ENCODE measurements at regions not wholly inside any gene's neighbourhood (a gene's known extent, or its start where the extent isn't known, plus 50 kb on each side); places are given as distances from the start of the nearest gene placed in this dataset.

DNA sequence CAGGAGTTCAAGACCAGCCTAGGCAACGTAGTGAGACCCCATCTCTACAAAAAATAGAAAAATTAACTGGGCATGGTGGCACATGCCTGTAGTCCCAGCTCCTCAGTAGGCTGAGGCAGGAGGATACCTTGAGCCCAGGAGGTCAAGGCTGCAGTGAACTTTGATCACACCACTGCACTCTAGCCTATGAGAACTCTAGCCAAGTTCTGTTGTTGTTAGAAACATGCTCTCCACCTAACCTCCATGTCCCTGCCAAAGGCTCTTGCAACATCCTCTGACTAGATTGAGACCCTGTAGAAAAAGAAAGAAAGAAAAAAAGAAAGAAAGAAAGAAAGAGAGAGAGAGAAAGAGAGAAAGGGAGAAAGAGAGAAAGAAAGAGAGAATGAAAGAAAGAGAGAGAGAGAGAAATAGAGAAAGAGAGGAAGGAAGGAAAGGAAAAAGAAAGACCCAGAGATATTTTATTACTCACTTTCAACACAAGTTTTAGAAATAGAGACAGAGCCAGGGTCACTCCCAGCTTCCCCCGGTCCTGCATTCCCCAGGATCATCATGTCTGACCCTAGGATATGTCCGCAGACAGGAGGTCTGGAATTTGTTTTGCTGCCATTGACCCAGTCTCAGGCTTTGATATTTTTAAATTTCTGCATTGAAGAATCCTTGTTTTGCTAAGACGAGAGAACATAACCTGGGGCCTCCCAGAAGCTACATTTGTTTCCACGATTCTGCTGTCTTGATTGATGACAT, 376.5 kb upstream of the CDH5 start (continued):
- no peak for TF ChIP-seq ZBTB49 (CRISPR knock-in tag; IDR thresholded peaks at IDR 0.05; ENCODE audit: borderline replicate concordance)
- no peak for TF ChIP-seq SRSF1 (optimal IDR thresholded peaks at IDR 0.05; ENCODE audit: low read depth, low read length)
- no peak for TF ChIP-seq NR3C1 (CRISPR knock-in tag; IDR thresholded peaks at IDR 0.05)
- no peak for TF ChIP-seq SRSF9 (IDR thresholded peaks at IDR 0.05; ENCODE audit: borderline replicate concordance, insufficient read depth, low read depth, low read length, poor library complexity, severe bottlenecking)
- no peak for TF ChIP-seq ZNF136 (CRISPR knock-in tag; IDR thresholded peaks at IDR 0.05; ENCODE audit: low read depth)
- no peak for TF ChIP-seq ZNF296 (CRISPR knock-in tag; conservative IDR thresholded peaks at IDR 0.05)
- no peak for TF ChIP-seq ZMYM4 (CRISPR knock-in tag; IDR thresholded peaks at IDR 0.05)
- no peak for TF ChIP-seq ZSCAN9 (CRISPR knock-in tag; IDR thresholded peaks at IDR 0.05; ENCODE audit: borderline replicate concordance)
- TF ChIP-seq FOXK1 (CRISPR knock-in tag; IDR thresholded peaks at IDR 0.05; ENCODE audit: borderline replicate concordance, low read depth), result no peak

DNA sequence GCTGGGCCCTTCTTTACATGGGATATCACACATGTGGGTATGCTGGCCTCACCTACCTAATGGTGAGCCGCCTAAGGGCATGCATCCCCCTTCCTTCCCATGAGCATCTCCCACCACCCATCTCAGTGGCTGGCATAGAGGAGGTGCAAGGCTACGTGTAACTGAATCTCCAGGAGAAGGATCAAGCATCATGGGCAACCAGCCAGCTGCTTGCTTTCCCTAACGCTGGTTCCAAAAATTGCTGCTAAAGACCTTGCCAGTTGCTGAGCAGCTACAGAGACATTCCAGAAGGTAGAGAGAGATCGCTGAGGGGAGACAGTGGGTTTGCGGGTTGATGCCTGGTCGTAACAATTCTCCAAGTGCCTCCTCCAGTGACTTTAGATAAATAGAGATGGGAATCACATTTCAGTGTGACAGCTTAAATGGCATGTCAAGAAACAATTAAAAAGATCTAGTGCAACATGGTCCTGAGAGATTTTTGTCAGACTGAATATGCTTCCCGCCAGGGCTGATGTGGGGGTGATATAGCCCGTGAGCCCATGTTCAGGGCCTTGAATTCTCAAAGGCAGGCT, 378.4 kb upstream of the CDH5 start:
- Histone ChIP-seq H4K20me1 (ENCODE audit: insufficient read depth, low read length) (no peaks in the 10 kb centered on the region), H3K79me2 (ENCODE audit: insufficient read depth, low read length) (no peaks in the 10 kb centered on the region), H3K4me2 (ENCODE audit: low read depth, low read length) (no peak overlapping the region), H3K27me3 (ENCODE audit: control insufficient read depth in 1 of 2, insufficient read depth in 2 of 2, low read length in 2 of 2) (peaks cover under 1 to 4% of the 10 kb centered on the region in 2 experiments; a peak in 2 of 5 replicates), H3K36me3 (replicated peaks in 1 of 2; ENCODE audit: control insufficient read depth in 1 of 2, insufficient read depth in 2 of 2, low read length in 2 of 2) (no peaks in the 10 kb centered on the region), H3K27ac (ENCODE audit: extremely low read length, insufficient read depth, low read length) (no peak overlapping the region), H3K4me1 (ENCODE audit: insufficient read depth, low read length) (no peaks in the 10 kb centered on the region), H2AFZ (ENCODE audit: low read length) (no peak overlapping the region), H3K4me3 (replicated peaks in 1 of 3; ENCODE audit: insufficient read depth in 1 of 3, low read depth in 2 of 3, low read length in 3 of 3) (no peak overlapping the region), H3K9ac (ENCODE audit: insufficient read depth, low read depth, low read length) (no peak overlapping the region), H3K9me3 (ENCODE audit: low read length) (no peaks in the 10 kb centered on the region)
- ChIA-PET CTCF (ENCODE audit: low intra/inter-chr PET ratio, low total read pairs) (no interaction called here), POLR2A (no interaction called here)
- in situ Hi-C loops (cut with HindIII; ENCODE audit: extremely low pct_ligation_motif_present, low pct_unique_long_range_greater_than_20kb), result no loop called here
- no peak for DNase-seq (ENCODE audit: low spot score)
- intact Hi-C loops (cut with micrococcal nuclease; ENCODE audit: unreplicated experiment), result no loop called here
- no TSS peak for BruUV-seq (replicated peaks)
- no peak for TF ChIP-seq HOXA3 (CRISPR knock-in tag; IDR thresholded peaks at IDR 0.05)
- ATAC-seq, result no peak
- no peak for FAIRE-seq
- 17% methylated on average over 8 of the region's 8 CpGs for WGBS (ENCODE audit: low lambda C conversion rate)
